HG02870 (cell line): ENCODE measurements at regions not wholly inside any gene's neighbourhood (a gene's known extent, or its start where the extent isn't known, plus 50 kb on each side); places are given as distances from the start of the nearest gene placed in this dataset.
A peak's percentile ranks its signal among the peaks of the same experiment; 100 is the strongest.

ENCODE experiments used
- ATAC-seq: cut with Tn5 transposase; IDR thresholded peaks from one replicate; pipeline ENCODE4 v1.9.1; 2021; ENCODE audit warnings: mild to moderate bottlenecking, moderate library complexity; ENCODE audit not compliant: unreplicated experiment

- ATAC-seq, result no peak
Observed at GRCh38 chr4:67236788-67237187, 308.5 kb downstream of the CENPC start.

DNA sequence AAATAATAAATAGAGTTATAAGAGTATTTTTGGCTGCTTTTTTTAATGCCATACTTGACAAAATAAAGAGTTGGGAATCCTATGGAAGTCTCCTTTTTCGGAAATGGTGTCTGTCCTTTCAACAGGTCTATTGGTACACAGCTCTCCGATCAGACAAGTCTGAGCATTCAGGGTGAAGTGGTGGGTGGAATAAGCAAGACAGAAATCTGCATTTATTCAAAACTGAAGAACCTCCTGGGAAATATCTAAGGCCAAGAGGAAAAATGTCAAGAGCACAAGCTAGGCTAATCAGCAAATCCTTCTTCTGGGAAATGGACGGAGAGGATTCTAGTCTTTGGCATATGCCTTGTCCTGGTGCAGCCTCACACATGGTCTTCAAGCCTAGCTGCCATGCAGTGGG, 309.0 kb downstream of the CENPC start:
- no peak for ATAC-seq

DNA sequence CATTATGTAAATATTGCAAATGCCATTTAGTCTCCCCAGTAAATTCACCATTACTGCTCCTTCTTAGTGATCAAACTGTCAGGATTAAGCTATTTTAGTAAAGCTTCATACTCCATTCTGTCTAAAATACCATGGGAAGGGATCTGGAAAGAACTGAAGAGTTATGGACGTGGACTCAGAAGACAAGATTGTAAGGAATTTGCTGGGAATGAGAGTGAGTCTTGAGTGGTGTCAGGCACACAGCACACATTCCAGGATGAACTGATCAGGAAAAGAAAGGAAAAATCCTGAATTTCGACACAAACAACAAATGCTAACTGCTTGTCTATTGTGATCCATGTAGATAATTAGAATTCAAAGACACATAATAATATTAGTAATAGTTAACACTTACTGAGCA, 311.0 kb downstream of the CENPC start:
- ATAC-seq, result no peak

GRCh38 chr4:67229148-67229547, 316.2 kb downstream of the CENPC start:
- no peak for ATAC-seq

DNA sequence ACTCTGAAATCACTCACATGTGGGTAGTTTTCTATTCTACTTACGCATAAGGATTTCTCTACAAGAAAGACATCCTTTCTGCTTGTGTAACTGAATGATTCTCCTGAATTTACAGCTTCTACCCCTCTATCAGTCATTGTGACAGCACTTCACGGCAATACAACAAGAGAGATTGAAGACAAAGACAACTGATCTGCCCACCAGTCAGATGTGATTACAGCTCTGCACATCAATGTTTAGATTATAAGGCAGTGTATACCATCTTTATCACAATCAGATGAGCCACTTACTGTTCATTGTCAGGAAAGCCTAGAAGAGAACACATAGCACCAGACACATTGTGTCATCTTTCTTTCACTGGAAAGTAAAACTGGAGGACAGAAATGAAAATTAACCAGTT, 324.4 kb downstream of the CENPC start:
- ATAC-seq, result no peak

- ATAC-seq, result no peak
Observed at GRCh38 chr4:67218883-67219282, 326.4 kb downstream of the CENPC start.

DNA sequence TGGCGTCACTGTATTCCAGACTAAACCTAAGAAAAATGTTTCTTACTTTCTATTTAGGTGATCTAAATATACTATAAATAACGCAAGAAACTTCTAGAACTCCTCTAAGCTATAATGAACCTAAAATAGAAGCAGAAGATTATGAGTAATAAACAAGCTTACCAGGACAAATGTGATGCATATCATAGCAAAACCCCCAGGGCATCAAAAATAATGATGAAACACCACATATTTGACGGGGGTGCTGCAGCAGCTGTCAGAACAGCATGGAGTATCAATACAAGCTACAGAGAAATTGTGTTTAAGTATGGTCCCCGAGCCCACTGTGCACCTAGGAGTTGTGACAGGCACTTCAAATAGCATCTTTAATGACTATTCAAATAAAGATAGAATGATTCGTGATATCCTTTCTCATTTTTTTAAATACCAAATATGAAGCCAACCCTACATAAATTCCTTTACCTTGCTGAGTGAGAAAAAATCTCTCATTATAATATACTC, 337.3 kb downstream of the CENPC start:
- ATAC-seq, result no peak

DNA sequence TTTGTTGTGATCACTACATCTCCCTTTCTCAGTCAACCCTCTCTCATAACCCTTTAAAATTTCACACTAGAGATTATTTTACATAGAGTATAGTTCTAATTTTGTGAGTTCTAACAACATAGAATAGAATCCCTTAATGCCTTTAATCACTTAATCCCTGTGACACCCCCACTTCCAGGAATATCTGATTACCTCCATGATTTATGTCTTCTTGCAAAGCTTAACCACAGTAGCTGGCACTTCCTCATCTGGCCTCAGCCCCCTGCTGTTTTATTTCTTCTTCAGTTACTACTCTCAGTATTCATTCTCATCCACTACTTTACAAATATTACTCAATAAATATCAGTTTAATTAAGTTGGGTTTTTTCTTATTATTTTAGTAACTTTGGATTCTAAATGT, 340.9 kb downstream of the CENPC start:
- no peak for ATAC-seq

- peak; percentile 57 for ATAC-seq
Observed at GRCh38 chr4:67201334-67201733, 344.0 kb downstream of the CENPC start.

- ATAC-seq, result peak; percentile 56
Observed at GRCh38 chr4:67198727-67199126, 346.6 kb downstream of the CENPC start.

GRCh38 chr4:67167849-67168248, 377.5 kb downstream of the CENPC start:
- no peak for ATAC-seq

DNA sequence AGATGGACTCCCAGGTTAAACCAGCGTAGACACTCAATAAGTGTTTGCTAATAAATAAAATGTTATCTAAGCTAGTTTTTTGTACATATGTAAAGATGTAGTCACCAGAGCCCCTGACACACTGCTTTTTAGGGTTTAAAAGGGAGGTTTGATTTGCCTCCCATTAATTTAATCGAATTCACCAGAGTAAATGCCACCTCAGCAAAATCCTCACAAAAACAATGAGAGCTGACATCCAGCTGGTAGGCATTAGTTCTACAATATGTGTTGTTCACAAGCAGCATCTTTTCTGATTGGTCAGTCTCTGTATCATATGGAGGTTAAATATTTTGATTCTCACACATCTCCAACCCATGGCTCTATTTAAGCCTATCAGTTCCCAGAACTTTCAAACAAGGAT, 382.6 kb downstream of the CENPC start:
- ATAC-seq, result no peak

DNA sequence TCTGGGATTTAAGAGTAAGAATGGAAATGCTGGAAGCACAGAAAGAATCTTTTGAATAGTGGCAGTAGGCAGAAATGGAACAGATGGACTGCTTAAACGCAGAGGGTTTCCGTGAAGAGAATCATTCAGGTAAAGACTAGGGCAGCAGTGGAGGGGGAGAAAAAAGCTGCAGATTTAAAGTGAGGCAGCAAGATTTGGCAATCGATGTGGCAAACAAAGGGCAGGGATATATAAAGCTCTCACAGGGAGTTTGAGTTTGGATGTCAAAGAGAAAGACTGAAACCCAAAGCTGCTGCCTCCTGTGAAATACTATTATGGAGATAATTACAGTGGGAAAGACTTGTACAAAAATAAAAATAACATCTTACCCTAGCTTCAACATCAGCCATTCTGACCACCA, 384.0 kb downstream of the CENPC start:
- ATAC-seq, result no peak

- no peak for ATAC-seq
Observed at GRCh38 chr4:67160394-67160793, 384.9 kb downstream of the CENPC start.

GRCh38 chr4:67158666-67159065, 386.6 kb downstream of the CENPC start:
- no peak for ATAC-seq

DNA sequence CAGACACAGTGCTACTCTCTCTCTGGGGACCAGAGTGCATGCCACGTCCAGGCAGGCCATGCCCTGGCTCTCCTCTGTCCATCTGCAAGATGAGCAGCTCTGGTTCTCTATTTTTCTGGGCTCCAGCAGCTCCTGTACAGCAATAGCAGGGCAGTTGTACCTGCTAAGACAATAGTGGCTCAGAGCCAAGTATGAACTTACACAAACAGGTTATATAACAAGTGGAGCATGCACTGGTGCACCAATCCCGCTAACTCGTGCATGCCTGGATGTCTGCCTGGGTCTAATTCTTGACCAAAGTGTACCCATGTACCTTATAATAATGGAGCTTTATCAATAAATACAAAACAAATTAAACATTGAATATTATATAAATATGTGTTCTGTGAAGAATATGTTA, 392.3 kb downstream of the CENPC start:
- no peak for ATAC-seq

DNA sequence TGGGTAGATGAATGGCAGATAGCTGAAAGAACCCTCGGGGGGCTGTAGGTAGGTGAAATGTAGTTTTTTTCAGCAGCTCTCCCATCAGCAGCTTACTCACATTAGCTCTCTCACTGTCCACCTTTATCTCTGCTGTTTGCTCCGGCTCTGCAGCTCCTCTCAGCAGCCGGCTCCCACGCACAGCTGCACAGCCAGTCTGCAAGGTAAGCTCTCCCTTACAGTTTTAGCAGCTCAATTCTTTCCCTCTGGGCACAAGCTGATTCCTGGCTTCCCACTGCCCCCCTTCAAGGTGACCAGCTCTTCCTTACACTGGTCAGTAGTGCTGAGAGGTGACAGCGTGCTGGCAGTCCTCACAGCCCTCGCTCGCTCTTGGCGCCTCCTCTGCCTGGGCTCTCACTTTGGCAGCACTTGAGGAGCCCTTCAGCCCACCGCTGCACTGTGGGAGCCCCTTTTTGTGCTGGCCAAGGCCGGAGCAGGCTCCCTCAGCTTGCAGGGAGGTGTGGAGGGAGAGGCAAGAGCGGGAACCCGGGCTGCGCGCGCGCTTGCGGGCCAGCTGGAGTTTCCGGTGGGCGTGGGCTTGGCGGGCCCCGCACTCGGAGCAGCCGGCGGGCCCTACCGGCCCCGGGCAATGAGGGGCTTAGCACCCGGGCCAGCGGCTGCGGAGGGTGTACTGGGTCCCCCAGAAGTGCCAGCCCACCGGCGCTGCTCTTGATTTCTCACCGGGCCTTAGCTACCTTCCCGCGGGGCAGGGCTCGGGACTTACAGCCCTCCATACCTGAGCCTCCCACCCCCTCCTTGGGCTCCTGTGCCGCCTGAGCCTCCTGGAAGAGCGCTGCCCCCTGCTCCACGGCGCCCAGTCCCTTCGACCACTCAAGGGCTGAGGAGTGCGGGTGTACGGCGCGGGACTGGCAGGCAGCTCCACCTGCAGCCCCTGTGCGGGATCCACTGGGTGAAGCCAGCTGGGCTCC, 393.6 kb downstream of the CENPC start:
- ATAC-seq, result no peak

- ATAC-seq, result no peak
Observed at GRCh38 chr4:67141586-67141985, 403.7 kb downstream of the CENPC start.

DNA sequence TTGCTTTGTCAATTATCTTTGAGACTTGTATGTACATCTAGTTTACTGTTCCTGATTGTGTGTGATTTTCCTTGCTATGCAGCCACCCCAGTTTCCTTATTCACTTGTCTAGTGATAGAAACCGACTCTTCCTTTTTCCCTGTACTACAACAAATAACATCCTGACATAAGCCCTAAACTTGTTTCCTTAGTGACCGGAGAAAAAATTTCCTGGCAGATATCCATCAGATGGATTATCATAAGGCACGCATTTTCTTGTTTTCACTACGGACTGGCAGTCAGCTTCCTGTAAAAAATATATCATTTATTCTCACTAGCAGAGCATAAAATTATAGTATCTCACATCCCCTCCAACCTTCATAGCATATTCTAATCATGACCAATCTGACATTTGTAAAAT, 410.7 kb downstream of the CENPC start:
- ATAC-seq, result no peak

DNA sequence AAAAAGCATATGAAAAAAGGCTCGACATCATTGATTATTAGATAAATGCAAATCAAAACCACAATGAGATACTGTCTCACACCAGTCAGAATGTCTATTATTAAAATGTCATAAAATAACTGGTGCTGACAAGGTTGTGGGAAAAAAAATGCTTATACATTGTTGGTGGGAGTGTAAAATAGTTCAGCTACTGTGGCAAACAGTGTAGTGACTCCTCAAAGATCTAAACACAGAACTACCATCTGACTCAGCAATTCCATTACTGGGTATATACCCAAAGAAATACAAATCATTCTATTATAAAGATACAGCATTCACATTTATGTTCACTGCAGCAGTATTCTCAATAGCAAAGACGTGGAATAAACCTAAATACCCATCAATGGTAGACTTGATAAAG, 412.1 kb downstream of the CENPC start:
- no peak for ATAC-seq

- ATAC-seq, result peak; percentile 100
Observed at GRCh38 chr4:67131224-67131623, 414.1 kb downstream of the CENPC start.

DNA sequence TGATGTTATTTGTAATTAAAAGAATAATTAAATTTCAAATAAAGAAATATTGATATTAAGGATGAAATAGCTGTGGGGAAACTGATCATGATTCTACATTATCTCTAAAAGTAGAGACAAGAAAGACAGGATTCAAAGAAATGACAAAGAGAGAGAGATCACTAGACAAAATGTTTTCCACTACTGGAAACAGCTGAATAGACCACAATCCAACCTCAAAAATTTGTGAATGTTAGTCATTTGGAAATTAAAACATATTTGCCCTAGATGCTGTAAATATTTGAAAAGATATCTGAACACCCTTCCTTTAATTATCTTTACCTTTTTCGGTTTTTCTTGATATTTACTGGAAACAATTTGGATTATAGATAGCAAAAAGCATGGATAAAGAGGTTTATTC, 414.9 kb downstream of the CENPC start:
- ATAC-seq, result no peak

DNA sequence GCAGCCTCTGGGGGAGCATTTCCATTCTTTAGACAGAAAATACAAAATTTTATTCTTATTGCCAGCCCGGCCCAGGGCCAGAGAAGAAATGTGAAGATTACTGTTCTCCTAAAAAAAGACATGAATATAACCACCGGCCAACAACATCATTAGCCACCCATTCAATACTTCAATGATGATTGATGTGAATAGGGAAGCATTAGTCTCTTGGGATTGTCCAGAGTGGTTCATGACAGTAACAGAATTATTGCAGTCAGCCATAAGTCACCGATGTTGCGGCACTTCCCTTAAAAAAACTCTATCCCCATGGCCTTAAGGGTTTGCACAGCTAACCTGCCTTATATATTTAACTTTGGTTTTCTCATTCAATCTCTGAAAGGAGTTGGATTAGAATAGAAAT, 418.7 kb downstream of the CENPC start:
- no peak for ATAC-seq
